ENCODE measurements at regions not wholly inside any gene's neighbourhood (a gene's known extent, or its start where the extent isn't known, plus 50 kb on each side); places are given as distances from the start of the nearest gene placed in this dataset.

DNA sequence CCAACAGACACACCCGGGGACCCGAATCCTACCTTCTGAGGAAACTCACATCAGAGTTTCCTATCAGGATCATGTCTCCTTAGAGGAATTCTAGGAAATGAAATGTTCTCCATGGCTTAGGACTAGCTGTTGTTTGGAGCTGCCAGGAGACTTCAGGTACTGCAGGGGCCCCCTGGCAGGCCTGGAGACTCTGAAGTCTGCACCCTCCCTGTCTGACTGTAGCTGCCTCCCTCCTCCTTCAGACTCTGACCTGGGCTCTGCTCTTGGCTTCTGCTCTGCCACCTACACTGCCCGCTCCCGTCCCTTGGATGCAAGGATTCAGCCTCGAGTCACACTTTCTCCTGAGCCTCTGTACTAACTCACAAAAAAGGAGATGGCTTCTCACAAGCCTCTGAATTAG lies 232.8 kb downstream of the INHBA start:
- WGBS (ENCODE audit: insufficient coverage, insufficient replicate concordance, low lambda C conversion rate, missing lambda C conversion rate): 62% methylated on average over 5 of the region's 5 CpGs
- TF ChIP-seq, protein P1, sequence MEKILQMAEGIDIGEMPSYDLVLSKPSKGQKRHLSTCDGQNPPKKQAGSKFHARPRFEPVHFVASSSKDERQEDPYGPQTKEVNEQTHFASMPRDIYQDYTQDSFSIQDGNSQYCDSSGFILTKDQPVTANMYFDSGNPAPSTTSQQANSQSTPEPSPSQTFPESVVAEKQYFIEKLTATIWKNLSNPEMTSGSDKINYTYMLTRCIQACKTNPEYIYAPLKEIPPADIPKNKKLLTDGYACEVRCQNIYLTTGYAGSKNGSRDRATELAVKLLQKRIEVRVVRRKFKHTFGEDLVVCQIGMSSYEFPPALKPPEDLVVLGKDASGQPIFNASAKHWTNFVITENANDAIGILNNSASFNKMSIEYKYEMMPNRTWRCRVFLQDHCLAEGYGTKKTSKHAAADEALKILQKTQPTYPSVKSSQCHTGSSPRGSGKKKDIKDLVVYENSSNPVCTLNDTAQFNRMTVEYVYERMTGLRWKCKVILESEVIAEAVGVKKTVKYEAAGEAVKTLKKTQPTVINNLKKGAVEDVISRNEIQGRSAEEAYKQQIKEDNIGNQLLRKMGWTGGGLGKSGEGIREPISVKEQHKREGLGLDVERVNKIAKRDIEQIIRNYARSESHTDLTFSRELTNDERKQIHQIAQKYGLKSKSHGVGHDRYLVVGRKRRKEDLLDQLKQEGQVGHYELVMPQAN (conservative IDR thresholded peaks at IDR 0.05): no peak
- TF ChIP-seq, protein P2, sequence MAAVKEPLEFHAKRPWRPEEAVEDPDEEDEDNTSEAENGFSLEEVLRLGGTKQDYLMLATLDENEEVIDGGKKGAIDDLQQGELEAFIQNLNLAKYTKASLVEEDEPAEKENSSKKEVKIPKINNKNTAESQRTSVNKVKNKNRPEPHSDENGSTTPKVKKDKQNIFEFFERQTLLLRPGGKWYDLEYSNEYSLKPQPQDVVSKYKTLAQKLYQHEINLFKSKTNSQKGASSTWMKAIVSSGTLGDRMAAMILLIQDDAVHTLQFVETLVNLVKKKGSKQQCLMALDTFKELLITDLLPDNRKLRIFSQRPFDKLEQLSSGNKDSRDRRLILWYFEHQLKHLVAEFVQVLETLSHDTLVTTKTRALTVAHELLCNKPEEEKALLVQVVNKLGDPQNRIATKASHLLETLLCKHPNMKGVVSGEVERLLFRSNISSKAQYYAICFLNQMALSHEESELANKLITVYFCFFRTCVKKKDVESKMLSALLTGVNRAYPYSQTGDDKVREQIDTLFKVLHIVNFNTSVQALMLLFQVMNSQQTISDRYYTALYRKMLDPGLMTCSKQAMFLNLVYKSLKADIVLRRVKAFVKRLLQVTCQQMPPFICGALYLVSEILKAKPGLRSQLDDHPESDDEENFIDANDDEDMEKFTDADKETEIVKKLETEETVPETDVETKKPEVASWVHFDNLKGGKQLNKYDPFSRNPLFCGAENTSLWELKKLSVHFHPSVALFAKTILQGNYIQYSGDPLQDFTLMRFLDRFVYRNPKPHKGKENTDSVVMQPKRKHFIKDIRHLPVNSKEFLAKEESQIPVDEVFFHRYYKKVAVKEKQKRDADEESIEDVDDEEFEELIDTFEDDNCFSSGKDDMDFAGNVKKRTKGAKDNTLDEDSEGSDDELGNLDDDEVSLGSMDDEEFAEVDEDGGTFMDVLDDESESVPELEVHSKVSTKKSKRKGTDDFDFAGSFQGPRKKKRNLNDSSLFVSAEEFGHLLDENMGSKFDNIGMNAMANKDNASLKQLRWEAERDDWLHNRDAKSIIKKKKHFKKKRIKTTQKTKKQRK (IDR thresholded peaks at IDR 0.05; ENCODE audit: low read depth, low read length): no peak
- TF ChIP-seq ZBTB40 (IDR thresholded peaks at IDR 0.05; ENCODE audit: borderline replicate concordance) (no peak), SREBF2 (IDR thresholded peaks at IDR 0.05; ENCODE audit: low read length) (no peak), ZNF622 (IDR thresholded peaks at IDR 0.05) (no peak), ZBTB4 (CRISPR knock-in tag; IDR thresholded peaks at IDR 0.05) (no peak)
- TF ChIP-seq, protein P3, sequence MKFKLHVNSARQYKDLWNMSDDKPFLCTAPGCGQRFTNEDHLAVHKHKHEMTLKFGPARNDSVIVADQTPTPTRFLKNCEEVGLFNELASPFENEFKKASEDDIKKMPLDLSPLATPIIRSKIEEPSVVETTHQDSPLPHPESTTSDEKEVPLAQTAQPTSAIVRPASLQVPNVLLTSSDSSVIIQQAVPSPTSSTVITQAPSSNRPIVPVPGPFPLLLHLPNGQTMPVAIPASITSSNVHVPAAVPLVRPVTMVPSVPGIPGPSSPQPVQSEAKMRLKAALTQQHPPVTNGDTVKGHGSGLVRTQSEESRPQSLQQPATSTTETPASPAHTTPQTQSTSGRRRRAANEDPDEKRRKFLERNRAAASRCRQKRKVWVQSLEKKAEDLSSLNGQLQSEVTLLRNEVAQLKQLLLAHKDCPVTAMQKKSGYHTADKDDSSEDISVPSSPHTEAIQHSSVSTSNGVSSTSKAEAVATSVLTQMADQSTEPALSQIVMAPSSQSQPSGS (IDR thresholded peaks at IDR 0.05; ENCODE audit: low read length): no peak
- TF ChIP-seq, protein P4, sequence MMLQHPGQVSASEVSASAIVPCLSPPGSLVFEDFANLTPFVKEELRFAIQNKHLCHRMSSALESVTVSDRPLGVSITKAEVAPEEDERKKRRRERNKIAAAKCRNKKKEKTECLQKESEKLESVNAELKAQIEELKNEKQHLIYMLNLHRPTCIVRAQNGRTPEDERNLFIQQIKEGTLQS (IDR thresholded peaks at IDR 0.05; ENCODE audit: borderline replicate concordance, extremely low read depth, low read depth, low read length): no peak

More for the DNA sequence above, 232.8 kb downstream of the INHBA start:
- ChIA-PET CTCF (no interaction called here), RAD21 (ENCODE audit: unreplicated experiment) (no interaction called here), SMC1A (ENCODE audit: uncharacterized antibody, unreplicated experiment) (no interaction called here), POLR2A (no interaction called here)
- DNase-seq (ENCODE audit: low read depth, low spot score) (no peak), ATAC-seq (0 out of 3 replicates have a peak, but pooled peaks have one; percentile 21), FAIRE-seq (no peak)
- H3K4me2 ChIP-seq (ENCODE audit: control insufficient read depth, insufficient read depth): no peak overlapping the region
- H2AFZ ChIP-seq (ENCODE audit: control insufficient read depth, low read depth, low read length): no peak overlapping the region
- in situ Hi-C loops (cut with MboI) (no loop called here), intact Hi-C loops (cut with micrococcal nuclease; ENCODE audit: unreplicated experiment) (loop anchor here (10.0 kb wide), 1 partner anchor 225 kb away; no protein-coding TSS in a partner anchor)
- no peak overlapping the region for H3K4me3 ChIP-seq
- H3K9ac ChIP-seq (ENCODE audit: control insufficient read depth, insufficient read depth, low read length): no peak overlapping the region
- H3K4me1 ChIP-seq (ENCODE audit: control insufficient read depth, insufficient read depth, low read length): no peaks in the 10 kb centered on the region; the same call in 1 of the 2 replicates
- no peaks in the 10 kb centered on the region for H4K20me1 ChIP-seq (ENCODE audit: control insufficient read depth, insufficient read depth)
- H3K79me2 ChIP-seq (ENCODE audit: control insufficient read depth, insufficient read depth, low read length): no peaks in the 10 kb centered on the region
- no peaks in the 10 kb centered on the region for H3K36me3 ChIP-seq (ENCODE audit: control insufficient read depth in 2 of 2, insufficient read depth in 2 of 2, low read length in 1 of 2)
- BruUV-seq (replicated peaks): no TSS peak
- H3K27me3 ChIP-seq (replicated peaks in 1 of 2; ENCODE audit: control insufficient read depth in 2 of 2, insufficient read depth in 2 of 2, low read length in 1 of 2): no peaks in the 10 kb centered on the region
- H3K27ac ChIP-seq (ENCODE audit: control insufficient read depth, insufficient read depth): no peak overlapping the region
- H3K9me3 ChIP-seq (replicated peaks; ENCODE audit: control insufficient read depth, insufficient read depth, low read length): no peaks in the 10 kb centered on the region

All from GM12878 (cell line).